ENCODE measurements at regions not wholly inside any gene's neighbourhood (a gene's known extent, or its start where the extent isn't known, plus 50 kb on each side); places are given as distances from the start of the nearest gene placed in this dataset.

DNA sequence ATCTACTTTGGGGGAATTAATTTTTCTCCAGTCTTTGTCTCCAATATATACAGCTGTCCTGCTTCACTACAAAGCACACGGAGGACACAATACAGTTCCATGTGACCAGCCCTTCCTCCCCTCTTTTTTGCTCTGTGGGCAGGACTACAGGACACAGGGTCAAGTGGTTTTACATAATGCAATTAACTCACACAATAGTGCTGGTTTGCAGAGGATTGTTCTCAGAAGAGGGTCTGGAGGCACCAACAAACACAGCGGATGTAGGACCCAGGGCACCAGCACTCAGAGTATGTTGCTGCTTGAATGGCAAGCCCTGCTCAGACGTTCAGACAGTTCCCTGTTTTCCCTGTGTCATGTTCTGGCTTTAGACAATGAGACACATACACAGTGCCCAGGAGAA is 52.0 kb upstream of the NPTX2 start:
- TF ChIP-seq, protein P1, sequence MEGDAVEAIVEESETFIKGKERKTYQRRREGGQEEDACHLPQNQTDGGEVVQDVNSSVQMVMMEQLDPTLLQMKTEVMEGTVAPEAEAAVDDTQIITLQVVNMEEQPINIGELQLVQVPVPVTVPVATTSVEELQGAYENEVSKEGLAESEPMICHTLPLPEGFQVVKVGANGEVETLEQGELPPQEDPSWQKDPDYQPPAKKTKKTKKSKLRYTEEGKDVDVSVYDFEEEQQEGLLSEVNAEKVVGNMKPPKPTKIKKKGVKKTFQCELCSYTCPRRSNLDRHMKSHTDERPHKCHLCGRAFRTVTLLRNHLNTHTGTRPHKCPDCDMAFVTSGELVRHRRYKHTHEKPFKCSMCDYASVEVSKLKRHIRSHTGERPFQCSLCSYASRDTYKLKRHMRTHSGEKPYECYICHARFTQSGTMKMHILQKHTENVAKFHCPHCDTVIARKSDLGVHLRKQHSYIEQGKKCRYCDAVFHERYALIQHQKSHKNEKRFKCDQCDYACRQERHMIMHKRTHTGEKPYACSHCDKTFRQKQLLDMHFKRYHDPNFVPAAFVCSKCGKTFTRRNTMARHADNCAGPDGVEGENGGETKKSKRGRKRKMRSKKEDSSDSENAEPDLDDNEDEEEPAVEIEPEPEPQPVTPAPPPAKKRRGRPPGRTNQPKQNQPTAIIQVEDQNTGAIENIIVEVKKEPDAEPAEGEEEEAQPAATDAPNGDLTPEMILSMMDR (conservative IDR thresholded peaks at IDR 0.05; ENCODE audit: low read depth, low read length) = no peak
- no peak for DNase-seq (ENCODE audit: low read depth)
- H3K4me3 ChIP-seq (ENCODE audit: low read depth, low read length) = no peak overlapping the region

DNA sequence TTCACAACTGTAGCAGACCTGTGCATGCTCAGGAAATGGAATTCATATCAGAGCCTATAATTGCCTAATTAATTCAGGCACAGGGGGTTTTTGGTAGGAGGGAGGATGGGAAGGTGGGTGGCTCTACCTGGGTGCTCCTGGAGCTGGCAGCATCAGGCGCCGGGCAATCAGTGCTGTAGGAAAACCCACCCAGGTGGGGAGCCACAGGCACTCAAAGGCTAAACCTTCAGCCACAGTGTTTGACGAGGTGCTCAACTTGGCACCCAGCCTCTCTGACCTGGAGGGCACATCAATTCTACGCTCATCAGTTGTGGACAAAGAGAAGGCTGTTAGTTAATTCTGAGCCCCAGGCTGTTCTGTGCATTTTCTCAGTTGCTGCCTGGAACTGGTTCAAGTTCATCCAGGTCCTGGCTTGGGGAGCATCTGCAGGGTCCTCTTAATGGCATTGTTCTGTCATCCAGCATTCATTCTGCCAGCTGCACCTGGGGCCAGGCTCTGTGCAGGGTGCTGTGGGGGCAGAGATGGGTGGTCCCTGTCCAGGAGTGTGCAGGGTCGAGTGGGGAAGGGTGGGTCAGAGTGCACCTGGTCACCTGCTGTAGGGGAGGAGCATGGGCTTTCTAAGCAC is 54.1 kb upstream of the NPTX2 start:
- H3K4me3 ChIP-seq (ENCODE audit: low read depth, low read length) = no peak overlapping the region
- TF ChIP-seq, protein P1 (conservative IDR thresholded peaks at IDR 0.05; ENCODE audit: low read depth, low read length) = no peak
- no peak for DNase-seq (ENCODE audit: low read depth)

DNA sequence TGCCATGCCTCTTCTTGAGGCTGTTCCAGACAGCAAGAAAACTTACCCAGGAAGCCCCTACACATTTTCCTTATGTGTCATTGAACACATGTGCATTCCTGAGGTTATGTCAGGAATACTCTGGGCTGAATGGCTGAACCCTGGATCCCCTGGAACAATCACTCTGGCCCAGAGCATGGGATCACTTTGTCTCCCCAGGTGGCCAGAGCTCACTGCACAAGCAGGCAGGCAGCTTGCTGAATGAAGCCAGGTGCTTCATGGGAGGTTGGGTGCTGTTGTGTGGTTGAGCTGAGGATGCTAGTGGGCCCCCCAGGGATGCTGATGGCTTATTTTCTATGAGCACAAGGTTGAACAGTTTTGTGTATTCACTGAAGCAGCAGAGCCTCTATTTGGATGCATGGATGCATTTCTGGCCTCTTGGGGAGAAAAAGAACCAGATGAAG is 54.7 kb upstream of the NPTX2 start:
- TF ChIP-seq, protein P1 (conservative IDR thresholded peaks at IDR 0.05; ENCODE audit: low read depth, low read length) = no peak
- no peak for DNase-seq (ENCODE audit: low read depth)
- no peak overlapping the region for H3K4me3 ChIP-seq (ENCODE audit: low read depth, low read length)

DNA sequence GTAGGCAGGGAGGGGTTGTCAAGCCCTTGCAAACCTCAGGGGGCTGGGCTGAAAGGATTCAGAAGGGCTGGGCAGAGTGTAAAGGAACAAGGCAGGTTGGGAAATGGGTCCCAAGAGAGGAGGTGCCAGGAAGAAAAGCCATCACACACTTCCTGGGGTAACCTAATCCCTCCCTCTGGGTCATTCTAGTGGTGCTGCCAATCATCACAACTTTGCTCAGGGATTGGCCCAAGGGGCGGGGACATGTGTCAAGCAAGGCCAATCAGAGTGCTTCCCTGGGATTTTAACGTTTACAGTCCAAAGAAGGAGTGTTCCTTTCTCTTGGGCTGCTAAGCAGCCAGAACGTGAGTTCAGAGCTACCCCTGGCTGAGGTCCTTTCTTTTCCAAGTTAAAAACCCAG is 57.1 kb upstream of the NPTX2 start:
- TF ChIP-seq, protein P1 (conservative IDR thresholded peaks at IDR 0.05; ENCODE audit: low read depth, low read length) = no peak
- H3K4me3 ChIP-seq (ENCODE audit: low read depth, low read length) = no peak overlapping the region
- DNase-seq (ENCODE audit: low read depth) = no peak

DNA sequence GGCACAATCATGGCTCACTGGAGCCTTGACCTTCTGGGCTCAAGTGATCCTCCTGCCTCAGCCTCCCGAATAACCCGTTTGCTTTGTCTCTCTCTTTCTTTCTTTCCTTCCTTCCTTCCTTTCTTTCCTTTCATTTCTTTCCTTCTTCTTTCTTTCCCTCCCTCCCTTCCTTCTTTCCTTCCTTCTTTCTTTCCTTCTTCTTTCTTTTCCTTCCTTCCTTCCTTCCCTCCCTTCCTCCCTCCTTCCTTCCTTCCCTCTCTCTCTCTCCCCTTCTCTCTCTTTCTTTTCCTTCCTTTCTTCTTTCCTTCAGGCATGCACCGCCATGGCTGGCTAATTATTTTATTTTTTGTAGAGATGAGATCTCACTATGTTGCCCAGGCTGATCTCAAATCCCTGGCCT is 57.9 kb upstream of the NPTX2 start:
- TF ChIP-seq, protein P1 (conservative IDR thresholded peaks at IDR 0.05; ENCODE audit: low read depth, low read length) = no peak
- H3K4me3 ChIP-seq (ENCODE audit: low read depth, low read length) = no peak overlapping the region
- no peak for DNase-seq (ENCODE audit: low read depth)

DNA sequence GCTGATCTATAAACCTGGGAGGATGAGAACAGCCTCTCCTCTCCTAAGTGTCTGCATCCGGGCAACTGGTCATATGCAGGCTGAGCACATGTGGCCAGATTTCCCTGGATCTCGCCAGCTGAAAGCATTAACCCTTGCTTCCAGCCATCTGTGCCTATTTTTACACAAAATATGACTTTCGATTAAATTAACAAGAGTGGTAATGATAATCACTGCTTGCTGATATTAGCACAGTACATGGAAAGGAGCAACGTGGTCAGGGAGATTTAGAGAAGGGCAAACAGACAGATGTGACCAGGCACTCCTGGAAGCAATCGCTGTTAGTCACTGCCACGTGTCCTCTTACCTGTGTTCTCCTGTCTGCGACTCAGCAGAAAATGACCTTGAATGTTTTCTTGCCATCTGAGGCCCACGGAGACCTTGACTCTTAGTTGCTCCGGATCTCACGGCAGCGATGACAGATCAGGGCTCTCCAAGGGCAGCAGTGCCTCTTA is 59.5 kb upstream of the NPTX2 start:
- no peak for DNase-seq (ENCODE audit: low read depth)
- TF ChIP-seq, protein P1 (conservative IDR thresholded peaks at IDR 0.05; ENCODE audit: low read depth, low read length) = no peak
- H3K4me3 ChIP-seq (ENCODE audit: low read depth, low read length) = no peak overlapping the region

DNA sequence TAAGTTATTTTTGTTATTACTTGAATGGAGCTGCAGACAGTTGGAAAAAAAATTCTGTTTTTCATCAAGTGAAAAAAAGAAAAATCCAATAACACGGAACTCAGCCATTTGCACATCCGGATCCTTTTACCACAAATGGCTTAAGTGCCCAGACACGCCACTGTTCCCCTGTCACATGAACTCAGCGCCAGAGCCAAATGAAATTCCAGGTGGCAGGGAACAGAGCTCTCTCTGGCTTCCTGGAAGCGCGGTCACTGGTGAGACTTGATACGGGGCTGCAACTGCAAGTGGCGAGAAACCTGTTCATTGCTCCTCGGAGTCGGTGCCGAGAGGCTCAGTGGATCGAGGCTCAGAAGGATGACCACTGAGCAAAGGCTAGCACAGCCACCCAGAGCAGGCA is 60.8 kb upstream of the NPTX2 start:
- TF ChIP-seq, protein P1 (conservative IDR thresholded peaks at IDR 0.05; ENCODE audit: low read depth, low read length) = no peak
- no peak overlapping the region for H3K4me3 ChIP-seq (ENCODE audit: low read depth, low read length)
- DNase-seq (ENCODE audit: low read depth) = no peak

Measured in choroid plexus epithelial cell (primary cell).